ENCODE measurements at regions not wholly inside any gene's neighbourhood (a gene's known extent, or its start where the extent isn't known, plus 50 kb on each side); places are given as distances from the start of the nearest gene placed in this dataset.

DNA sequence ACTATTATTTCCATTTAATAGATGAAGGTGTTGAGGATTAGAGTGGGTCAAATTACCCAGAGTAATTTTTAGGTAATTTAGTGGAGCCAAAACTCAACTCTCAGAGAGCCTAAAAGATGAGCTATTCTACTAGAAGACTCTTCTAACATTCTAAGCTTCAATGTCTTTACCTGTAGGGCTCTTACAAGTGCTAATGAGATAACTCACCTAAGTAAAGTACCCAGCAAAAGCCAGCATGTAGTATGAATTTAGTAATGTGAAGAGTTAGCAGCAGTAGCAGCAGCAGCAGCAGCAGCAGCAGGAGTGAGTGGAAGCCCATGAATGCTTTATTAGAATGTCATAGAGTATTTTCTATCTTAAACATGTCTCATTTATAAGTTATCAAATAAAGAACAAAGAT, 1239.2 kb downstream of the FAM181B start:
- H3K4me3 ChIP-seq (ENCODE audit: control insufficient read depth in 1 of 2, extremely low read depth in 1 of 2, low read length in 1 of 2), result no peak overlapping the region
- H3K27ac Mint-ChIP-seq, result no peak overlapping the region
- no peak overlapping the region for H3K4me3 Mint-ChIP-seq
- CTCF ChIA-PET, result no interaction called here
- H3K36me3 ChIP-seq (ENCODE audit: control insufficient read depth in 2 of 2, extremely low read depth in 1 of 2, insufficient read depth in 1 of 2, low read length in 1 of 2), result no peaks in the 10 kb centered on the region
- POLR2A ChIA-PET, result no interaction called here
- H3K9me3 Mint-ChIP-seq, result no peaks in the 10 kb centered on the region
- DNase-seq (no peak), ATAC-seq (replicated peaks in 1 of 4) (no peak)
- H3K9me3 ChIP-seq, result no peaks in the 10 kb centered on the region
- no peaks in the 10 kb centered on the region for H3K4me1 Mint-ChIP-seq
- no peaks in the 10 kb centered on the region for H3K27me3 ChIP-seq (replicated peaks in 1 of 2; ENCODE audit: control insufficient read depth in 2 of 2, extremely low read depth in 1 of 2, insufficient read depth in 2 of 2, low read length in 1 of 2)
- H3K36me3 Mint-ChIP-seq, result no peaks in the 10 kb centered on the region
- peaks cover 0 to under 1% of the 10 kb centered on the region in 2 donors for H3K27me3 Mint-ChIP-seq
- no peak overlapping the region for H3K27ac ChIP-seq (ENCODE audit: low read length)
- H3K4me1 ChIP-seq (ENCODE audit: control insufficient read depth in 1 of 2, extremely low read depth in 1 of 2, insufficient read depth in 2 of 2, low read length in 2 of 2), result no peaks in the 10 kb centered on the region

DNA sequence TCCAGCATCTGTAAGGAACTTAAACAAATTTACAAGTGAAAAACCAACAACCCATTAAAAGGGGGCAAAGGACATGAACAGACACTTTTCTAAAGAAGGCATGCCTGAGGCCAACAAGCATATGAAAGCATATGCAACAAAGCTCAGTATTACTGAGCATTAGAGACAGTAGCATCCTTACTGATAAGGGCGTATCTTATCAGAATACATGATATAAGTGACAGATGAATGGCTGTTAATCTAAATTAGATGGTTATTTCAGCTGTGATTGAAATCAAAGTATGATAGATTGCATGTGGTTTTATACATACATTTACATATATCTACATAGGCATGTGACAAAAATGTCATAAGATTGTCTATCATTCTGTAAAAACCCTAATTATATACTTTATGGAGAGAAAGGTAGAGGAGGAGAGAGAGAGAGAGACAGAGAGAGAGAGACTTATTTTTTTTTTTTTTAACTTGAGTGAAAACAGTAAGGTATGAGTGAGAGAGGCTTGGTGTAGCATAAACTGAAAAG, 1240.7 kb downstream of the FAM181B start:
- H3K4me1 ChIP-seq (ENCODE audit: control insufficient read depth in 1 of 2, extremely low read depth in 1 of 2, insufficient read depth in 2 of 2, low read length in 2 of 2), result no peaks in the 10 kb centered on the region
- no peak for ATAC-seq (replicated peaks in 1 of 4)
- no peaks in the 10 kb centered on the region for H3K36me3 Mint-ChIP-seq
- H3K27ac ChIP-seq (ENCODE audit: low read length), result no peak overlapping the region
- H3K27me3 Mint-ChIP-seq, result no peaks in the 10 kb centered on the region
- DNase-seq, result no peak
- H3K4me1 Mint-ChIP-seq, result no peaks in the 10 kb centered on the region
- CTCF ChIA-PET, result no interaction called here
- H3K9me3 ChIP-seq, result no peaks in the 10 kb centered on the region
- H3K9me3 Mint-ChIP-seq, result no peaks in the 10 kb centered on the region
- no peaks in the 10 kb centered on the region for H3K27me3 ChIP-seq (replicated peaks in 1 of 2; ENCODE audit: control insufficient read depth in 2 of 2, extremely low read depth in 1 of 2, insufficient read depth in 2 of 2, low read length in 1 of 2)
- POLR2A ChIA-PET, result no interaction called here
- no peak overlapping the region for H3K27ac Mint-ChIP-seq
- WGBS (ENCODE audit: insufficient coverage), result no CpG with 5 or more reads among the region's 1 CpG
- no peak overlapping the region for H3K4me3 ChIP-seq (ENCODE audit: control insufficient read depth in 1 of 2, extremely low read depth in 1 of 2, low read length in 1 of 2)
- H3K4me3 Mint-ChIP-seq, result no peak overlapping the region
- H3K36me3 ChIP-seq (ENCODE audit: control insufficient read depth in 2 of 2, extremely low read depth in 1 of 2, insufficient read depth in 1 of 2, low read length in 1 of 2), result no peaks in the 10 kb centered on the region

DNA sequence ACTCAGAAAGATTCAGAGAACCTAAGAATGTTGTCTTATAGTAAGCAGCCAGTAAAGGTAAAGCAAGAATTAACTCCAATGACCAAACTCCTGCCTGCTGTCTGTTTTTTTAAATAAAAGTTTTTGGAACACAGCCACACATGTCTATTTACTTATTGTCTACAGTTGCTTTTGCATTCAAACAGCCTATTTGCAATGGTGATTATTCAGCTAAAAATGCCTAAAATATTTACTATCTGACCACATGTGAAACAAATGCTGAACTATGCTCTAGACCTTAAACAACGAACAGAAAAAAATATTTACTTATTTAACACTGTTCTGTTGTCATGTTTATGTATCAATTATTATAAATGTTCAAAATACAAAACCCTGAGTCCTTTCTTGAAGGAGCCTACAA, 1246.6 kb downstream of the FAM181B start:
- no peaks in the 10 kb centered on the region for H3K9me3 ChIP-seq
- DNase-seq (no peak), ATAC-seq (replicated peaks in 1 of 4) (no peak)
- H3K4me3 Mint-ChIP-seq, result no peak overlapping the region
- H3K27ac ChIP-seq (ENCODE audit: low read length), result no peak overlapping the region
- no peaks in the 10 kb centered on the region for H3K36me3 Mint-ChIP-seq
- no peak overlapping the region for H3K27ac Mint-ChIP-seq
- POLR2A ChIA-PET, result no interaction called here
- H3K9me3 Mint-ChIP-seq, result no peaks in the 10 kb centered on the region
- H3K36me3 ChIP-seq (ENCODE audit: control insufficient read depth in 2 of 2, extremely low read depth in 1 of 2, insufficient read depth in 1 of 2, low read length in 1 of 2), result no peaks in the 10 kb centered on the region
- H3K4me1 ChIP-seq (ENCODE audit: control insufficient read depth in 1 of 2, extremely low read depth in 1 of 2, insufficient read depth in 2 of 2, low read length in 2 of 2), result no peaks in the 10 kb centered on the region
- no peak overlapping the region for H3K4me3 ChIP-seq (ENCODE audit: control insufficient read depth in 1 of 2, extremely low read depth in 1 of 2, low read length in 1 of 2)
- H3K27me3 ChIP-seq (replicated peaks in 1 of 2; ENCODE audit: control insufficient read depth in 2 of 2, extremely low read depth in 1 of 2, insufficient read depth in 2 of 2, low read length in 1 of 2), result no peaks in the 10 kb centered on the region
- CTCF ChIA-PET, result no interaction called here
- no CpG with 5 or more reads among the region's 1 CpG for WGBS (ENCODE audit: insufficient coverage)
- no peaks in the 10 kb centered on the region for H3K4me1 Mint-ChIP-seq
- no peaks in the 10 kb centered on the region for H3K27me3 Mint-ChIP-seq

DNA sequence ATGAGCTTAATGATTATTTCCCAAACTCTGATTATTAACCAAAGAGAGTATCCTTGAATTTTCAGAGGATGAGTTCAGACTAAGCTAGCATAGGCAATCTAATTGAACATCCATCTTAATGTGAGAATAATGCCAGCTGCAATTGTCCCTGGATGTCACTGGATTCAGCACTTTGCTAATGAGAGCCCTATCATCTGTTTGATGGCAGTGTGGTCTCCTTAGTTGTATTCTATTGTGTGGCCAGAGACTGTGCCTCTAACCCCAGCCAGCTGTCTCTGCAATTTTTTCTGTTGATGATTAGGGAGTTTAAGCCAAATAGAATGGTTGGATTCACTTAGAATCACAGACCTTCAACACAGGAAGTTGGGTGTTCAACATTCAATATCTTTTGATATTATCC, 1249.5 kb downstream of the FAM181B start:
- Histone ChIP-seq H3K27ac (ENCODE audit: low read length) (no peak overlapping the region), H3K4me3 (ENCODE audit: control insufficient read depth in 1 of 2, extremely low read depth in 1 of 2, low read length in 1 of 2) (no peak overlapping the region), H3K27me3 (replicated peaks in 1 of 2; ENCODE audit: control insufficient read depth in 2 of 2, extremely low read depth in 1 of 2, insufficient read depth in 2 of 2, low read length in 1 of 2) (no peaks in the 10 kb centered on the region), H3K36me3 (ENCODE audit: control insufficient read depth in 2 of 2, extremely low read depth in 1 of 2, insufficient read depth in 1 of 2, low read length in 1 of 2) (no peaks in the 10 kb centered on the region), H3K4me1 (ENCODE audit: control insufficient read depth in 1 of 2, extremely low read depth in 1 of 2, insufficient read depth in 2 of 2, low read length in 2 of 2) (no peaks in the 10 kb centered on the region), H3K9me3 (no peaks in the 10 kb centered on the region)
- CTCF ChIA-PET, result no interaction called here
- no peak for ATAC-seq (replicated peaks in 1 of 4)
- POLR2A ChIA-PET, result no interaction called here
- H3K36me3 Mint-ChIP-seq, result no peaks in the 10 kb centered on the region
- no peak overlapping the region for H3K4me3 Mint-ChIP-seq
- no peak overlapping the region for H3K27ac Mint-ChIP-seq
- no peaks in the 10 kb centered on the region for H3K4me1 Mint-ChIP-seq
- no peaks in the 10 kb centered on the region for H3K9me3 Mint-ChIP-seq
- H3K27me3 Mint-ChIP-seq, result no peaks in the 10 kb centered on the region
- no peak for DNase-seq

DNA sequence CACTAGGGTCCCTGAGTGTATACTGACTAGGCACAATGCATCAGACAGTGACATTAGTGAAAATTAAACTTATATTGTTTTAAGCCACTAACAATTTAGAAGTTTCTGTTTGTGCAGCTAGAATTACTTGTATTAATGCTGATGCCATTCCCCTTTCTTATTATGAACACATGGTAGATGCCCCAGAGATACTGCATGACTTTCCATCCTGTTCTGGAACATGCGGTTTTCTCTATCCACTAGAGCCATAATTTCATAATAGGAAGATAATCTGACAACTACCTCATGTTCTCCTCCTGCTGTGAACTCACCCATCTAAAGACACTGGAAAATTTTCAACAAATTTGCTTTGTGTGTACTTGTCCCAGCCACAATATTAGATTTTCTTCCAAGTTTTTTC, 1256.4 kb downstream of the FAM181B start:
- Mint-ChIP-seq H3K27ac (no peak overlapping the region), H3K9me3 (peaks cover 0 to 4% (median 2%) of the 10 kb centered on the region in 3 donors), H3K4me1 (no peaks in the 10 kb centered on the region), H3K27me3 (no peaks in the 10 kb centered on the region), H3K4me3 (no peak overlapping the region), H3K36me3 (no peaks in the 10 kb centered on the region)
- no peaks in the 10 kb centered on the region for H3K27me3 ChIP-seq (replicated peaks in 1 of 2; ENCODE audit: control insufficient read depth in 2 of 2, extremely low read depth in 1 of 2, insufficient read depth in 2 of 2, low read length in 1 of 2)
- ATAC-seq (replicated peaks in 1 of 4), result no peak
- POLR2A ChIA-PET, result no interaction called here
- H3K4me3 ChIP-seq (ENCODE audit: control insufficient read depth in 1 of 2, extremely low read depth in 1 of 2, low read length in 1 of 2), result no peak overlapping the region
- no peaks in the 10 kb centered on the region for H3K36me3 ChIP-seq (ENCODE audit: control insufficient read depth in 2 of 2, extremely low read depth in 1 of 2, insufficient read depth in 1 of 2, low read length in 1 of 2)
- H3K27ac ChIP-seq (ENCODE audit: low read length), result no peak overlapping the region
- 100% methylated on average over 1 of the region's 1 CpG for WGBS (ENCODE audit: insufficient coverage)
- no peak for DNase-seq
- H3K4me1 ChIP-seq (ENCODE audit: control insufficient read depth in 1 of 2, extremely low read depth in 1 of 2, insufficient read depth in 2 of 2, low read length in 2 of 2), result no peaks in the 10 kb centered on the region
- no peaks in the 10 kb centered on the region for H3K9me3 ChIP-seq
- CTCF ChIA-PET, result no interaction called here

DNA sequence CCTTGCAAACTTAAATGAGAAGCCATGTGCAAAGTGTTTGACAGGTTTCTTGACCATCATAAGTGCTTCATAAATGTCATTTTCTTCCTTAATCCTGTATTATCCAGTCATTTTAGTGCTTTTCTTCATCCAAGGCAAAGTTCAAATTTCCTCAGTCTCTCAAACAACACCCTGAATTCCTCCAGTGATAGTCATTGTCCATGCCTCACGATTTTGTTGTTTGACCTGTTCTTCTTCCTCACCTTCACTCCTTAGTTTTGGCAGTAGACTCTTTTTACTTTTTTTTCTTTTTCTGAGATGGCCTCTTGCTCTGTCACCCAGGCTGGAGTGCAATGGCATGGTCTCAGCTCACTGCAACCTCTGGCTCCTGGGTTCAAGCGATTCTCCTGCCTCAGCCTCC, 1257.3 kb downstream of the FAM181B start:
- Mint-ChIP-seq H3K27me3 (no peaks in the 10 kb centered on the region), H3K4me1 (no peaks in the 10 kb centered on the region), H3K4me3 (no peak overlapping the region), H3K36me3 (no peaks in the 10 kb centered on the region), H3K9me3 (peaks cover 0 to 4% (median 2%) of the 10 kb centered on the region in 3 donors), H3K27ac (no peak overlapping the region)
- ChIA-PET POLR2A (no interaction called here), CTCF (no interaction called here)
- DNase-seq (no peak), ATAC-seq (replicated peaks in 1 of 4) (no peak)
- H3K4me1 ChIP-seq (ENCODE audit: control insufficient read depth in 1 of 2, extremely low read depth in 1 of 2, insufficient read depth in 2 of 2, low read length in 2 of 2), result no peaks in the 10 kb centered on the region
- H3K36me3 ChIP-seq (ENCODE audit: control insufficient read depth in 2 of 2, extremely low read depth in 1 of 2, insufficient read depth in 1 of 2, low read length in 1 of 2), result no peaks in the 10 kb centered on the region
- WGBS (ENCODE audit: insufficient coverage), result 82% methylated on average over 2 of the region's 2 CpGs
- H3K4me3 ChIP-seq (ENCODE audit: control insufficient read depth in 1 of 2, extremely low read depth in 1 of 2, low read length in 1 of 2), result no peak overlapping the region
- no peaks in the 10 kb centered on the region for H3K27me3 ChIP-seq (replicated peaks in 1 of 2; ENCODE audit: control insufficient read depth in 2 of 2, extremely low read depth in 1 of 2, insufficient read depth in 2 of 2, low read length in 1 of 2)
- no peaks in the 10 kb centered on the region for H3K9me3 ChIP-seq
- no peak overlapping the region for H3K27ac ChIP-seq (ENCODE audit: low read length)

DNA sequence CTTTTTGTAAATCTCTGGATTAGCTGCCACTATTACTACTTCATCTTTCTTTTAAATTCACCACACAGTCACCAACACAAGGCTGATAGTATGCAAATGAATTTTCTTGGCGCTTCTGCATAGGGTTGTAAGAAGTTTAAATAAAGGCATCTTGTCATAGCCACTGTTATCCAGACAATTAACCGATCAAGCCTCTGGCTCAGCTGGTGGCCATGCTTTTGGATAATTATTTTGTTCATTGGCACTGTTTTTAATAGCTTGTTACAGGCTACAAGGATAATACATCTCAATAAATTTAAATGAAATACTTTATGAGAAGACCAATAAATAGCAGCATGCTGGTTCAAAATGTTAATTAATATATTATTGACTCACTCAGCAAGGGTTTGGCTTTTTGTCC, 1261.0 kb downstream of the FAM181B start:
- Histone ChIP-seq H3K4me3 (ENCODE audit: control insufficient read depth in 1 of 2, extremely low read depth in 1 of 2, low read length in 1 of 2) (no peak overlapping the region), H3K27me3 (replicated peaks in 1 of 2; ENCODE audit: control insufficient read depth in 2 of 2, extremely low read depth in 1 of 2, insufficient read depth in 2 of 2, low read length in 1 of 2) (no peaks in the 10 kb centered on the region), H3K27ac (ENCODE audit: low read length) (no peak overlapping the region), H3K9me3 (no peaks in the 10 kb centered on the region), H3K36me3 (ENCODE audit: control insufficient read depth in 2 of 2, extremely low read depth in 1 of 2, insufficient read depth in 1 of 2, low read length in 1 of 2) (no peaks in the 10 kb centered on the region), H3K4me1 (ENCODE audit: control insufficient read depth in 1 of 2, extremely low read depth in 1 of 2, insufficient read depth in 2 of 2, low read length in 2 of 2) (no peaks in the 10 kb centered on the region)
- no peak overlapping the region for H3K27ac Mint-ChIP-seq
- H3K27me3 Mint-ChIP-seq, result no peaks in the 10 kb centered on the region
- H3K36me3 Mint-ChIP-seq, result no peaks in the 10 kb centered on the region
- ATAC-seq (replicated peaks in 1 of 4), result no peak
- no CpG with 5 or more reads among the region's 2 CpGs for WGBS (ENCODE audit: insufficient coverage)
- DNase-seq, result no peak
- POLR2A ChIA-PET, result no interaction called here
- CTCF ChIA-PET, result interaction anchor here in 1 of 2 donors (0.6 kb wide), 1 partner anchor 143 kb away, joined by 5 read pairs; no protein-coding TSS in a partner anchor
- H3K9me3 Mint-ChIP-seq, result peaks cover 4 to 10% (median 6%) of the 10 kb centered on the region in 3 donors
- no peak overlapping the region for H3K4me3 Mint-ChIP-seq
- H3K4me1 Mint-ChIP-seq, result no peaks in the 10 kb centered on the region
